ENCODE measurements at regions not wholly inside any gene's neighbourhood (a gene's known extent, or its start where the extent isn't known, plus 50 kb on each side); places are given as distances from the start of the nearest gene placed in this dataset.

DNA sequence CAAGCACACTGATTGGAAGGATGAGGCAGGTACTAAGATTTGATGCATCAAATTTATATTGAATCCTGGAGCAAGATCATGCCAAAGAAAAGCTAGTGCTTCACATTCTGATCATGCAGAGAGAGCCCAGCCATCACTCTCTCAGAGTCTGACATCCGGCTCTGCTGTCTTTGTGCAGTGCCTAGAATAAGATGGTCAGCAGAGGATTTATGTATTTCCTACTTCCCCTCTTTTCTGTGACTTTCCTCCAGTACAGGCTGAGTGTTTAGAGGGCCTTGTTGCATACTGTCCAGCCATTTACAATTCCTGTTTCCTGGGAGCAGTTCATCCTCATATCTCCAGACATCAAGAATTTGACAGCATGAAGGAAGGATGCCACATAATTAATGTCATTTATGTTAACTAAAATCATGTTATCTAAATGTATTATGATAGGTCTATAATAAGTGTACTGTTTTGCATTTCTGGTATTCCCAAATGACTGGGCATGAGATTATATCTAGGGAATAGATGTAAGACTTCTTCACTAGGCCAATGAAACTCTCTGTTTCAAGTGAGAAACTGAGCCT is 167.6 kb downstream of the EPM2A start:
- TF ChIP-seq SIN3A (IDR thresholded peaks at IDR 0.05; ENCODE audit: borderline replicate concordance, insufficient read depth, low read depth, low read length): no peak
- TF ChIP-seq, protein P1, sequence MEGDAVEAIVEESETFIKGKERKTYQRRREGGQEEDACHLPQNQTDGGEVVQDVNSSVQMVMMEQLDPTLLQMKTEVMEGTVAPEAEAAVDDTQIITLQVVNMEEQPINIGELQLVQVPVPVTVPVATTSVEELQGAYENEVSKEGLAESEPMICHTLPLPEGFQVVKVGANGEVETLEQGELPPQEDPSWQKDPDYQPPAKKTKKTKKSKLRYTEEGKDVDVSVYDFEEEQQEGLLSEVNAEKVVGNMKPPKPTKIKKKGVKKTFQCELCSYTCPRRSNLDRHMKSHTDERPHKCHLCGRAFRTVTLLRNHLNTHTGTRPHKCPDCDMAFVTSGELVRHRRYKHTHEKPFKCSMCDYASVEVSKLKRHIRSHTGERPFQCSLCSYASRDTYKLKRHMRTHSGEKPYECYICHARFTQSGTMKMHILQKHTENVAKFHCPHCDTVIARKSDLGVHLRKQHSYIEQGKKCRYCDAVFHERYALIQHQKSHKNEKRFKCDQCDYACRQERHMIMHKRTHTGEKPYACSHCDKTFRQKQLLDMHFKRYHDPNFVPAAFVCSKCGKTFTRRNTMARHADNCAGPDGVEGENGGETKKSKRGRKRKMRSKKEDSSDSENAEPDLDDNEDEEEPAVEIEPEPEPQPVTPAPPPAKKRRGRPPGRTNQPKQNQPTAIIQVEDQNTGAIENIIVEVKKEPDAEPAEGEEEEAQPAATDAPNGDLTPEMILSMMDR (IDR thresholded peaks at IDR 0.05): no peak
- TF ChIP-seq, protein P2, sequence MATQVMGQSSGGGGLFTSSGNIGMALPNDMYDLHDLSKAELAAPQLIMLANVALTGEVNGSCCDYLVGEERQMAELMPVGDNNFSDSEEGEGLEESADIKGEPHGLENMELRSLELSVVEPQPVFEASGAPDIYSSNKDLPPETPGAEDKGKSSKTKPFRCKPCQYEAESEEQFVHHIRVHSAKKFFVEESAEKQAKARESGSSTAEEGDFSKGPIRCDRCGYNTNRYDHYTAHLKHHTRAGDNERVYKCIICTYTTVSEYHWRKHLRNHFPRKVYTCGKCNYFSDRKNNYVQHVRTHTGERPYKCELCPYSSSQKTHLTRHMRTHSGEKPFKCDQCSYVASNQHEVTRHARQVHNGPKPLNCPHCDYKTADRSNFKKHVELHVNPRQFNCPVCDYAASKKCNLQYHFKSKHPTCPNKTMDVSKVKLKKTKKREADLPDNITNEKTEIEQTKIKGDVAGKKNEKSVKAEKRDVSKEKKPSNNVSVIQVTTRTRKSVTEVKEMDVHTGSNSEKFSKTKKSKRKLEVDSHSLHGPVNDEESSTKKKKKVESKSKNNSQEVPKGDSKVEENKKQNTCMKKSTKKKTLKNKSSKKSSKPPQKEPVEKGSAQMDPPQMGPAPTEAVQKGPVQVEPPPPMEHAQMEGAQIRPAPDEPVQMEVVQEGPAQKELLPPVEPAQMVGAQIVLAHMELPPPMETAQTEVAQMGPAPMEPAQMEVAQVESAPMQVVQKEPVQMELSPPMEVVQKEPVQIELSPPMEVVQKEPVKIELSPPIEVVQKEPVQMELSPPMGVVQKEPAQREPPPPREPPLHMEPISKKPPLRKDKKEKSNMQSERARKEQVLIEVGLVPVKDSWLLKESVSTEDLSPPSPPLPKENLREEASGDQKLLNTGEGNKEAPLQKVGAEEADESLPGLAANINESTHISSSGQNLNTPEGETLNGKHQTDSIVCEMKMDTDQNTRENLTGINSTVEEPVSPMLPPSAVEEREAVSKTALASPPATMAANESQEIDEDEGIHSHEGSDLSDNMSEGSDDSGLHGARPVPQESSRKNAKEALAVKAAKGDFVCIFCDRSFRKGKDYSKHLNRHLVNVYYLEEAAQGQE (IDR thresholded peaks at IDR 0.05; ENCODE audit: insufficient read depth in 1 of 2, low read depth in 2 of 2, low read length in 1 of 2): no peak
- no peak for TF ChIP-seq POLR2AphosphoS5 (IDR thresholded peaks at IDR 0.05; ENCODE audit: low read depth, low read length)
